HepG2 (cell line): ENCODE measurements at regions not wholly inside any gene's neighbourhood (a gene's known extent, or its start where the extent isn't known, plus 50 kb on each side); places are given as distances from the start of the nearest gene placed in this dataset.

ENCODE experiments used
- HOXD1 ChIP-seq: sonication (generic); formaldehyde crosslinking; IDR thresholded peaks from 2 replicates; pipeline ENCODE4 v1.5.0; 2020; ENCODE audit warnings: missing genetic modification reagents
- IRF1 ChIP-seq: sonication (generic); formaldehyde crosslinking; IDR thresholded peaks from 2 replicates; pipeline ENCODE4 v1.4.0; 2020; ENCODE audit warnings: low read depth, mild to moderate bottlenecking, missing genetic modification reagents
- KLF13 ChIP-seq: sonication (generic); formaldehyde crosslinking; IDR thresholded peaks from 2 replicates; pipeline ENCODE4 v1.4.0; 2020; ENCODE audit warnings: mild to moderate bottlenecking, missing genetic modification reagents
- KLF9 ChIP-seq: IDR thresholded peaks from 2 replicates; pipeline ENCODE4 v1.6.1; 2016; ENCODE audit warnings: low read depth
- MEIS2 ChIP-seq: sonication (generic); formaldehyde crosslinking; IDR thresholded peaks from 2 replicates; pipeline ENCODE4 v1.9.0; 2021; ENCODE audit warnings: mild to moderate bottlenecking, missing genetic modification reagents
- PHF5A ChIP-seq: IDR thresholded peaks from one replicate; pipeline ENCODE4 v1.6.1; 2018; ENCODE audit warnings: low read depth, missing genetic modification reagents; ENCODE audit not compliant: unreplicated experiment
- RCOR2 ChIP-seq: IDR thresholded peaks from 2 replicates; pipeline ENCODE4 v1.6.1; 2016; ENCODE audit warnings: missing biosample characterization, missing genetic modification reagents
- RFXANK ChIP-seq: IDR thresholded peaks from 2 replicates; pipeline ENCODE4 v1.6.1; 2016
- SSRP1 ChIP-seq: IDR thresholded peaks from 2 replicates; pipeline ENCODE4 v1.6.1; 2016; ENCODE audit warnings: control low read depth
- TERF1 ChIP-seq: sonication (generic); formaldehyde crosslinking; IDR thresholded peaks from 2 replicates; pipeline ENCODE4 v1.8.0; 2022; ENCODE audit warnings: mild to moderate bottlenecking, missing genetic modification reagents, moderate library complexity
- TRIM24 ChIP-seq: sonication (generic); formaldehyde crosslinking; IDR thresholded peaks from 2 replicates; pipeline ENCODE4 v1.8.0; 2022; ENCODE audit warnings: mild to moderate bottlenecking, missing genetic modification reagents
- YEATS2 ChIP-seq: sonication (generic); formaldehyde crosslinking; IDR thresholded peaks from 2 replicates; pipeline ENCODE4 v1.4.0; 2020; ENCODE audit warnings: missing genetic modification reagents, borderline replicate concordance
- ZEB1 ChIP-seq: IDR thresholded peaks from 2 replicates; pipeline ENCODE4 v1.6.1; 2012; ENCODE audit warnings: mild to moderate bottlenecking, low read depth, inconsistent platforms; ENCODE audit not compliant: insufficient replicate concordance
- ZMYM2 ChIP-seq: sonication (generic); formaldehyde crosslinking; IDR thresholded peaks from 2 replicates; pipeline ENCODE4 v1.8.0; 2022; ENCODE audit warnings: mild to moderate bottlenecking, missing genetic modification reagents
- ZNF12 ChIP-seq: sonication (generic); formaldehyde crosslinking; IDR thresholded peaks from 2 replicates; pipeline ENCODE4 v1.5.0; 2020; ENCODE audit warnings: missing genetic modification reagents
- ZNF121 ChIP-seq: sonication (generic); formaldehyde crosslinking; IDR thresholded peaks from 2 replicates; pipeline ENCODE4 v1.5.0; 2020; ENCODE audit warnings: mild to moderate bottlenecking, missing genetic modification reagents
- ZNF30 ChIP-seq: sonication (generic); formaldehyde crosslinking; IDR thresholded peaks from 2 replicates; pipeline ENCODE4 v1.5.0; 2020; ENCODE audit warnings: mild to moderate bottlenecking, missing genetic modification reagents
- ZNF558 ChIP-seq: sonication (generic); formaldehyde crosslinking; IDR thresholded peaks from 2 replicates; pipeline ENCODE4 v1.9.0; 2022; ENCODE audit warnings: mild to moderate bottlenecking, missing genetic modification reagents, borderline replicate concordance
- ZNF737 ChIP-seq: sonication (generic); formaldehyde crosslinking; IDR thresholded peaks from 2 replicates; pipeline ENCODE4 v1.5.0; 2020; ENCODE audit warnings: missing genetic modification reagents, mild to moderate bottlenecking, borderline replicate concordance
- ZNF747 ChIP-seq: sonication (generic); formaldehyde crosslinking; IDR thresholded peaks from 2 replicates; pipeline ENCODE4 v1.8.1; 2023; ENCODE audit warnings: missing genetic modification reagents, mild to moderate bottlenecking, borderline replicate concordance
- ZNF790 ChIP-seq: sonication (generic); formaldehyde crosslinking; IDR thresholded peaks from 2 replicates; pipeline ENCODE4 v1.8.0; 2022; ENCODE audit warnings: missing genetic modification reagents, mild to moderate bottlenecking, borderline replicate concordance
- TF ChIP-seq, protein P1 (sequence below): sonication (generic); formaldehyde crosslinking; IDR thresholded peaks from 2 replicates; pipeline ENCODE4 v1.5.1; 2020; ENCODE audit warnings: mild to moderate bottlenecking, missing genetic modification reagents, moderate library complexity
- TF ChIP-seq, protein P2 (sequence below): IDR thresholded peaks from 2 replicates; pipeline ENCODE4 v1.6.1; 2016; ENCODE audit warnings: missing compliant biosample characterization, missing genetic modification reagents, borderline replicate concordance
- TF ChIP-seq, protein P3 (sequence below): IDR thresholded peaks from 2 replicates; pipeline ENCODE4 v1.6.1; 2016; ENCODE audit warnings: control low read depth

DNA sequence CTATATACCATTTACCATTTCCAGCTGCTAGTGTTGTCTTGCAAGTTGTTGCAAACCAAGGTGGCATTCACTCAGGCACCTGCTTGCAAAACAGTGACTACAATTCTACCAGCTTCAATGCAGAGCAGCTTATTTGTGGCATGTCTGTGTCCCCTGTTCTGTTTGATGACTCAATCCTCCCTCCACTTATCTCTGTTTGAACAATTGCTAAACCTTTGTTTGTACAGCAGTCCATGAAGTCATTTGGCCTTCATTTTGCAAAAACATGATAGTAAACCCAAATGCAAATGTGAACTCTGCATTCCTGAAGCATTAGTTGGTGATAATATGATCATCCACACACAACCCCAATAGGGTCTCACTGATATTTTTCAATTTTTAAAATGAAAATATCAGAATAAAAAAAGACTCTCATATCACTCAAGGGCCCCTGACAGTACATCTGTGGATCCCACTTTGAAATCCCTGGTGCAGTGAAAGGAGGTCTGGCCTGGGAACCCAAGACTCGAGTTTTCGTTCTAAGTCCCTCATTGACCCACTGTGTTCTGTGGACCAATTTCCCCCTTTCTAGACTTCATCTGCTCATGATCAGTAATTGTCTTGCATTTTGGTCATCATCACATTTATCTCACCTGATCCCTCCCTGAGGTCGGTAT is 425.4 kb downstream of the RPS24 start (continued):
- TF ChIP-seq TERF1 (no peak), KLF9 (CRISPR knock-in tag) (no peak), SSRP1 (CRISPR knock-in tag) (0 out of 2 replicates have a peak, but pooled peaks have one; percentile 46), ZNF30 (CRISPR knock-in tag) (no peak), MEIS2 (CRISPR knock-in tag) (peak; percentile 80), ZNF747 (CRISPR knock-in tag) (no peak; the same call in 1 of the 2 replicates), ZNF121 (no peak), ZMYM2 (CRISPR knock-in tag) (no peak), IRF1 (no peak), YEATS2 (CRISPR knock-in tag) (peak; percentile 79; the same call in 1 of the 2 replicates), RCOR2 (CRISPR knock-in tag) (peak; percentile 95), ZNF558 (CRISPR knock-in tag) (peak; percentile 55; the same call in 1 of the 2 replicates), RFXANK (CRISPR knock-in tag) (no peak), ZNF790 (CRISPR knock-in tag) (no peak), HOXD1 (CRISPR knock-in tag) (peak; percentile 96), ZEB1 (no peak), ZNF737 (no peak), KLF13 (CRISPR knock-in tag) (no peak), ZNF12 (peak; percentile 76; the same call in 1 of the 2 replicates), PHF5A (peak; percentile 77), TRIM24 (CRISPR knock-in tag) (no peak)
- TF ChIP-seq, protein P1, sequence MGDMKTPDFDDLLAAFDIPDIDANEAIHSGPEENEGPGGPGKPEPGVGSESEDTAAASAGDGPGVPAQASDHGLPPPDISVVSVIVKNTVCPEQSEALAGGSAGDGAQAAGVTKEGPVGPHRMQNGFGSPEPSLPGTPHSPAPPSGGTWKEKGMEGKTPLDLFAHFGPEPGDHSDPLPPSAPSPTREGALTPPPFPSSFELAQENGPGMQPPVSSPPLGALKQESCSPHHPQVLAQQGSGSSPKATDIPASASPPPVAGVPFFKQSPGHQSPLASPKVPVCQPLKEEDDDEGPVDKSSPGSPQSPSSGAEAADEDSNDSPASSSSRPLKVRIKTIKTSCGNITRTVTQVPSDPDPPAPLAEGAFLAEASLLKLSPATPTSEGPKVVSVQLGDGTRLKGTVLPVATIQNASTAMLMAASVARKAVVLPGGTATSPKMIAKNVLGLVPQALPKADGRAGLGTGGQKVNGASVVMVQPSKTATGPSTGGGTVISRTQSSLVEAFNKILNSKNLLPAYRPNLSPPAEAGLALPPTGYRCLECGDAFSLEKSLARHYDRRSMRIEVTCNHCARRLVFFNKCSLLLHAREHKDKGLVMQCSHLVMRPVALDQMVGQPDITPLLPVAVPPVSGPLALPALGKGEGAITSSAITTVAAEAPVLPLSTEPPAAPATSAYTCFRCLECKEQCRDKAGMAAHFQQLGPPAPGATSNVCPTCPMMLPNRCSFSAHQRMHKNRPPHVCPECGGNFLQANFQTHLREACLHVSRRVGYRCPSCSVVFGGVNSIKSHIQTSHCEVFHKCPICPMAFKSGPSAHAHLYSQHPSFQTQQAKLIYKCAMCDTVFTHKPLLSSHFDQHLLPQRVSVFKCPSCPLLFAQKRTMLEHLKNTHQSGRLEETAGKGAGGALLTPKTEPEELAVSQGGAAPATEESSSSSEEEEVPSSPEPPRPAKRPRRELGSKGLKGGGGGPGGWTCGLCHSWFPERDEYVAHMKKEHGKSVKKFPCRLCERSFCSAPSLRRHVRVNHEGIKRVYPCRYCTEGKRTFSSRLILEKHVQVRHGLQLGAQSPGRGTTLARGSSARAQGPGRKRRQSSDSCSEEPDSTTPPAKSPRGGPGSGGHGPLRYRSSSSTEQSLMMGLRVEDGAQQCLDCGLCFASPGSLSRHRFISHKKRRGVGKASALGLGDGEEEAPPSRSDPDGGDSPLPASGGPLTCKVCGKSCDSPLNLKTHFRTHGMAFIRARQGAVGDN (CRISPR knock-in tag) = no peak
- TF ChIP-seq, protein P2, sequence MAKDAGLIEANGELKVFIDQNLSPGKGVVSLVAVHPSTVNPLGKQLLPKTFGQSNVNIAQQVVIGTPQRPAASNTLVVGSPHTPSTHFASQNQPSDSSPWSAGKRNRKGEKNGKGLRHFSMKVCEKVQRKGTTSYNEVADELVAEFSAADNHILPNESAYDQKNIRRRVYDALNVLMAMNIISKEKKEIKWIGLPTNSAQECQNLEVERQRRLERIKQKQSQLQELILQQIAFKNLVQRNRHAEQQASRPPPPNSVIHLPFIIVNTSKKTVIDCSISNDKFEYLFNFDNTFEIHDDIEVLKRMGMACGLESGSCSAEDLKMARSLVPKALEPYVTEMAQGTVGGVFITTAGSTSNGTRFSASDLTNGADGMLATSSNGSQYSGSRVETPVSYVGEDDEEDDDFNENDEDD (CRISPR knock-in tag) = peak; percentile 47; the same call in 1 of the 2 replicates
- TF ChIP-seq, protein P3, sequence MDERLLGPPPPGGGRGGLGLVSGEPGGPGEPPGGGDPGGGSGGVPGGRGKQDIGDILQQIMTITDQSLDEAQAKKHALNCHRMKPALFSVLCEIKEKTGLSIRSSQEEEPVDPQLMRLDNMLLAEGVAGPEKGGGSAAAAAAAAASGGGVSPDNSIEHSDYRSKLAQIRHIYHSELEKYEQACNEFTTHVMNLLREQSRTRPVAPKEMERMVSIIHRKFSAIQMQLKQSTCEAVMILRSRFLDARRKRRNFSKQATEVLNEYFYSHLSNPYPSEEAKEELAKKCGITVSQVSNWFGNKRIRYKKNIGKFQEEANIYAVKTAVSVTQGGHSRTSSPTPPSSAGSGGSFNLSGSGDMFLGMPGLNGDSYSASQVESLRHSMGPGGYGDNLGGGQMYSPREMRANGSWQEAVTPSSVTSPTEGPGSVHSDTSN (CRISPR knock-in tag) = peak; percentile 54
